Neutrophil (primary cell): ENCODE measurements at regions not wholly inside any gene's neighbourhood (a gene's known extent, or its start where the extent isn't known, plus 50 kb on each side); places are given as distances from the start of the nearest gene placed in this dataset.

Experiments
- H3K27ac ChIP-seq: fragments of 200-600 bp; sonication (generic); 2 replicates; pipeline ENCODE4 v1.5.1; 2016; ENCODE audit warnings: mild to moderate bottlenecking, moderate library complexity
- H3K27me3 ChIP-seq: fragments of 200-600 bp; sonication (generic); 2 replicates; pipeline ENCODE4 v1.6.0; 2016; ENCODE audit warnings: mild to moderate bottlenecking
- H3K36me3 ChIP-seq: fragments of 200-600 bp; sonication (generic); 2 replicates; pipeline ENCODE4 v1.5.1; 2017
- H3K4me1 ChIP-seq, 2 experiments: fragments of 200-600 bp in 1 of 2; sonication (generic) in 1 of 2; 1 replicate in 1 of 2; 2 replicates in 1 of 2; pipeline versions ENCODE4 v1.5.1 to v1.6.1; 2013 to 2016; ENCODE audit warnings: low read depth in 1 of 2, low read length in 1 of 2, mild to moderate bottlenecking in 1 of 2, moderate library complexity in 1 of 2; ENCODE audit not compliant: control insufficient read depth in 1 of 2, insufficient read depth in 1 of 2
- H3K4me3 ChIP-seq, 2 experiments: fragments of 200-600 bp in 1 of 2; sonication (generic) in 1 of 2; 1 replicate in 1 of 2; 2 replicates in 1 of 2; pipeline ENCODE4 v1.5.1; 2013 to 2016; ENCODE audit warnings: low read depth in 1 of 2, low read length in 1 of 2, mild to moderate bottlenecking in 1 of 2, moderate library complexity in 1 of 2
- H3K9me3 ChIP-seq: fragments of 200-600 bp; sonication (generic); 2 replicates; pipeline ENCODE4 v1.5.1; 2016
- TF ChIP-seq, protein P1 (sequence below): fragments of 200-600 bp; sonication (generic); IDR thresholded peaks from 2 replicates; pipeline ENCODE4 v1.5.1; 2016; ENCODE audit warnings: antibody characterized with exemption

DNA sequence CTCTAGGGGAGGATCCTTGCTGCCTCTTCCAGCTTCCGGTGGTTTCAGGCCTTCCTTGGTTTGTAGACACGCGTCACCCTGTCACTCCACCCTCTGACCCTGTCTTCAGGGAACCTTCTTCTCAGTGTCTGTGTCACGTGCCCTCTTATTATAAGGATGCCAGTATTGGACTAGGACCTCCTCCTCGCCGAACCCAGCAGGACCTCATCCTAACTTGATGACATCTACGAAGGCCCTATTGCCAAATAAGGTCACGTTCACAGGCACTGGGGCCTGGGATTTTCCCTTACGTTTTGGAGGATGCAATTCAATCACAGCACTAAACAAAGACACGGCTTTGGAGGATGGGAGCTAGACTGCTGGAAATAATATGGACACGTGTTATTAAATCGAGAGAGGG, 408.7 kb downstream of the BRD1 start:
- TF ChIP-seq, protein P1, sequence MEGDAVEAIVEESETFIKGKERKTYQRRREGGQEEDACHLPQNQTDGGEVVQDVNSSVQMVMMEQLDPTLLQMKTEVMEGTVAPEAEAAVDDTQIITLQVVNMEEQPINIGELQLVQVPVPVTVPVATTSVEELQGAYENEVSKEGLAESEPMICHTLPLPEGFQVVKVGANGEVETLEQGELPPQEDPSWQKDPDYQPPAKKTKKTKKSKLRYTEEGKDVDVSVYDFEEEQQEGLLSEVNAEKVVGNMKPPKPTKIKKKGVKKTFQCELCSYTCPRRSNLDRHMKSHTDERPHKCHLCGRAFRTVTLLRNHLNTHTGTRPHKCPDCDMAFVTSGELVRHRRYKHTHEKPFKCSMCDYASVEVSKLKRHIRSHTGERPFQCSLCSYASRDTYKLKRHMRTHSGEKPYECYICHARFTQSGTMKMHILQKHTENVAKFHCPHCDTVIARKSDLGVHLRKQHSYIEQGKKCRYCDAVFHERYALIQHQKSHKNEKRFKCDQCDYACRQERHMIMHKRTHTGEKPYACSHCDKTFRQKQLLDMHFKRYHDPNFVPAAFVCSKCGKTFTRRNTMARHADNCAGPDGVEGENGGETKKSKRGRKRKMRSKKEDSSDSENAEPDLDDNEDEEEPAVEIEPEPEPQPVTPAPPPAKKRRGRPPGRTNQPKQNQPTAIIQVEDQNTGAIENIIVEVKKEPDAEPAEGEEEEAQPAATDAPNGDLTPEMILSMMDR: no peak
- H3K36me3 ChIP-seq: no peaks in the 10 kb centered on the region
- H3K4me1 ChIP-seq: no peaks in the 10 kb centered on the region
- no peaks in the 10 kb centered on the region for H3K9me3 ChIP-seq
- H3K4me3 ChIP-seq: no peak overlapping the region
- H3K27ac ChIP-seq: no peak overlapping the region
- no peaks in the 10 kb centered on the region for H3K27me3 ChIP-seq

DNA sequence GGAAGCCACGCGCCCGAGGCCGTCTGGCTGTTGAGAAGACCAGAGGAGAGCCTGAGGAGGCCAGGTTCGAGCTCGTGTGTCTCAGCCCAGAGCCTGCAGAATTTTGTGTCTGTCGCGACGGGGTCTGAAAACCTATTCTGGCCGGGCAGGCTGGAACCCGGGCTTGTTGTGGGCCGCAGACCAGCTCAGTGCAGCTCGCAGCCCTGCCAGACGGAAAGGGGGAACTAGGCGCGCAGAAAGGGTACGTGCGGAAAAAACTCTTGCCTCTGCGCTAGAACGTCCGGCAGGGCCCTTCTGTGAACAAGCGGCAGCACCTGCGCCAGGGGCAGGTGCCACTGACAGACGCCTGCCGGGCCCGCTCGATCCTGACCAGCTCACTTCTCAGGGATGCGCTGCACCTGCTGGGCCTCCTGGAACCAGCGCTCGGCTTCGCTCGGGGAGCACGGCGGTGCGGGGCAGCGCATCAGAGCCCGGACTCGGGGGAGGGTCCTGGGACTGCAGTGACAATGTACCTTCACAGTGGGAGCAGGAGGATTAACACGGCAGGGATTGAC, 409.3 kb downstream of the BRD1 start:
- Histone ChIP-seq H3K36me3 (no peaks in the 10 kb centered on the region), H3K9me3 (no peaks in the 10 kb centered on the region), H3K27me3 (no peaks in the 10 kb centered on the region), H3K27ac (no peak overlapping the region), H3K4me3 (no peak overlapping the region), H3K4me1 (no peaks in the 10 kb centered on the region)
- TF ChIP-seq, protein P1: no peak

DNA sequence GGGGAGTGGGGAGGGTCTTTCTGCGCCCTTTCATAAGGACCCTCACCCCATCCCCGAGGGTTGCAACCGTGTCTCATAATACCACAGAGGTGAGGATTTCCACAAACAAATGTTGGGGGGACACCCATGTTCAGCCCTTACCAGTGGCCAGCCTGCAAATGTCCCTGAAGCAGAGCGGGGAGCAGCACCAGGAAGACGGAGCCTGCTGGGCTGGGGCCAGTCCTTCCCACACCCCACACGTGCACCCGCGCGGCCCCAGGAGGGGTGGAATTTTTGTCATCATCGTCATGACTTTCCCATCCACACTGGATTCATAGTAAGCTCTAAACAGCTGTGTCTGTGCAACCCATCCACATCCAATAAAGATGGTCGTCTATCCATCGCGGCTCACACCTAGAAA, 409.8 kb downstream of the BRD1 start:
- Histone ChIP-seq H3K27me3 (no peaks in the 10 kb centered on the region), H3K36me3 (no peaks in the 10 kb centered on the region), H3K4me1 (no peaks in the 10 kb centered on the region), H3K4me3 (no peak overlapping the region), H3K27ac (no peak overlapping the region), H3K9me3 (no peaks in the 10 kb centered on the region)
- TF ChIP-seq, protein P1: no peak

DNA sequence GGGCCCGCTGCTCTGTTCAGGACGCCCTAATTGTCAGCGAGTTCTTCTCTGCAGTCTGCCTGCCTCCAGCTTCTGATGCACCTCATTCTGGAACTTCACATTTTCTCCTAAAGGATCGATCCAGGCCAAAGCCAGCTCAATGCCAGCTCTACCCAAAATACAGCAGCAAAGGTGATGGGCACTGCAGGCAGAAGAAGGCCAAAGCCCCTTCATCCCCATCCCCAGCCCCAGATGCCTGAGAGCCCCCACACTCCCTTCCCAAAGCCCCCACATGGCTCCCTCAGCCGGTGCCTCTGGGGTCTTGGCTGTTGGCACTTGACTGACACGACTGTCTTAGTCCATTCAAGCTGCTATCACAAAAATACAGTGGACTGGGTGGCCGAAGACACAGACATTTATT, 410.3 kb downstream of the BRD1 start:
- H3K4me3 ChIP-seq: no peak overlapping the region
- no peaks in the 10 kb centered on the region for H3K9me3 ChIP-seq
- H3K27me3 ChIP-seq: no peaks in the 10 kb centered on the region
- no peak overlapping the region for H3K27ac ChIP-seq
- TF ChIP-seq, protein P1: no peak
- H3K4me1 ChIP-seq: no peaks in the 10 kb centered on the region
- no peaks in the 10 kb centered on the region for H3K36me3 ChIP-seq

DNA sequence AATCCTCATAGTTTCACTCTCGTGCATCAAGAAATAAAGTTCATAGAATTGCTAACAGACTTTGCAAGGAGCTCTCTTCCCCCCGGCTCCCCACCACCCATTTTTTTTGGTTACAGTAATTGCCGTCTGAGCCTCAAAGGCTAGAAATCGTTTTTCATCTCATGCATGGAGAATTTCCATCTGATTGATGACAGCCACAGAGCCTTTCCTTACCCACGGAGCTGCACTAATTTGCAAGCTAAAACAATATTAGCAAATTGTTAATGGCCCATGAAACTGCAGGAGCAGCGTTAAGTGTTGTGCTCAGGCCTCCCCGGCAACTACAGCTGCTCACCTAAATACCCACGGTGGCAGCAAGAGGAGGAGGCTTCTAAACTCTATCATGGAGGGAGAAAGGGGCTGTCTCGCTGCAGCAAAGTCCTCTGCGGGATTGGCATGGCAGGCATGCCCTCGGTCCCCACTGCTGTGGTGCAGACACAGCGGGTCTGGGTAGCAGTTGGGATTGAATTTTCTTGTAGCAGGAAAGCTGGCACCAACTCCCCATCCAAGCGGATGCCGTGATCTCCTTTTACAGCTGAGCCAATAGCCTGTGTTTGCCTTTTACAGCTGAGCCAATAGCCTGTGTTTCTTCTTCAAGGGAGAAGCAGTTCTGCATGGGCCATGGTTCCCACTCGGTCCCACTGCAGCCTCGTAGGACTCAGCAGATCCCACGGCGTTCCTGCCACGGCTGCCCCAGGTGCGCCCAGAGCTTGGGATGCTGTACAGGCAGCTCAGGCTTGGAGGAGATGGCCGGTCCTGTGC, 412.3 kb downstream of the BRD1 start:
- H3K36me3 ChIP-seq: no peaks in the 10 kb centered on the region
- no peak overlapping the region for H3K27ac ChIP-seq
- no peaks in the 10 kb centered on the region for H3K9me3 ChIP-seq
- no peak overlapping the region for H3K4me3 ChIP-seq
- no peaks in the 10 kb centered on the region for H3K4me1 ChIP-seq
- H3K27me3 ChIP-seq: no peaks in the 10 kb centered on the region
- TF ChIP-seq, protein P1: no peak
